ENCODE measurements at regions not wholly inside any gene's neighbourhood (a gene's known extent, or its start where the extent isn't known, plus 50 kb on each side); places are given as distances from the start of the nearest gene placed in this dataset.
A peak's percentile ranks its signal among the peaks of the same experiment; 100 is the strongest.

DNA sequence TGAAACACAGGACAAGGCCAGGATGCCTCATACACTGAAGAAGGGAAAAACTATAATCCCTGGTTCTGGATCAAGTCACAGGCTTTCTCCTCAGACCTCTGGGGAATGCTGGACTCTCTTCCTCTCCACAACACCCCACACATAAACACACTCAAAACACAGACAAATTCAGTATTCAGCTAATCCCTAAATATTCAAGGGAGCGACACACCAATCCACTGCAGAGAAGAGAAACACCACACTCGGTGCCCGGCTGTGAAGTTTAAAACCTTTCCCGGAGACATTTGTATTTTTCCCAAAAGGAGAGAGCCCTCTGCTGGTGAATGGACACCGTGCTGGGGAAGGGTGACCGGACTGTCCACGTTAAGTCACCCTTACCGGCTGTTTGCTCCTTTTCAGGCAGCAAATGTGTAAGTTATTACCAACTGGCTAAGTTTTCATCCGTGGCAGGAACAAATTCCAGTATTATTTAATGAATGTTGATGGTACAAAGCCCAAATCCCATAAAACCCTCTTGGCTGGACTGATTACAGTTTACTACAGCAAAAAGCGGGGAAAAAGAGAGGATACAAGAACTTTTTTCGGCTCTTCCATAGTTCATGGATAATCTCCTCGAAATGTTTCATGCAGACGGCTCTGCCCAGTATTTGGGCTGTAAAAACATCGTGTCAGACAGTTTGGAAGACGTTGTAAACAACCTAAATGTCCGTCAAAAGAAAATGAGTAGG is 130.9 kb upstream of the SLC30A5 start:
- TF ChIP-seq, protein P1, sequence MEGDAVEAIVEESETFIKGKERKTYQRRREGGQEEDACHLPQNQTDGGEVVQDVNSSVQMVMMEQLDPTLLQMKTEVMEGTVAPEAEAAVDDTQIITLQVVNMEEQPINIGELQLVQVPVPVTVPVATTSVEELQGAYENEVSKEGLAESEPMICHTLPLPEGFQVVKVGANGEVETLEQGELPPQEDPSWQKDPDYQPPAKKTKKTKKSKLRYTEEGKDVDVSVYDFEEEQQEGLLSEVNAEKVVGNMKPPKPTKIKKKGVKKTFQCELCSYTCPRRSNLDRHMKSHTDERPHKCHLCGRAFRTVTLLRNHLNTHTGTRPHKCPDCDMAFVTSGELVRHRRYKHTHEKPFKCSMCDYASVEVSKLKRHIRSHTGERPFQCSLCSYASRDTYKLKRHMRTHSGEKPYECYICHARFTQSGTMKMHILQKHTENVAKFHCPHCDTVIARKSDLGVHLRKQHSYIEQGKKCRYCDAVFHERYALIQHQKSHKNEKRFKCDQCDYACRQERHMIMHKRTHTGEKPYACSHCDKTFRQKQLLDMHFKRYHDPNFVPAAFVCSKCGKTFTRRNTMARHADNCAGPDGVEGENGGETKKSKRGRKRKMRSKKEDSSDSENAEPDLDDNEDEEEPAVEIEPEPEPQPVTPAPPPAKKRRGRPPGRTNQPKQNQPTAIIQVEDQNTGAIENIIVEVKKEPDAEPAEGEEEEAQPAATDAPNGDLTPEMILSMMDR (IDR thresholded peaks at IDR 0.05): peak in 1 of 3 donors; percentile 55
- TF ChIP-seq POLR2A (IDR thresholded peaks at IDR 0.05): no peak
- DNase-seq (ENCODE audit: low spot score in 2 of 2): peak; percentile 80 to 93
- intact Hi-C loops (cut with DNase I; ENCODE audit: low total_unique reads): loop anchor here (5.0 kb wide), 1 partner anchor 676 kb away; no protein-coding TSS in a partner anchor
- no peak overlapping the region for H3K4me3 ChIP-seq (ENCODE audit: low read depth, poor library complexity, severe bottlenecking)
- WGBS, 2 donors: 29 to 34% methylated on average over 16 of the region's 16 CpGs

DNA sequence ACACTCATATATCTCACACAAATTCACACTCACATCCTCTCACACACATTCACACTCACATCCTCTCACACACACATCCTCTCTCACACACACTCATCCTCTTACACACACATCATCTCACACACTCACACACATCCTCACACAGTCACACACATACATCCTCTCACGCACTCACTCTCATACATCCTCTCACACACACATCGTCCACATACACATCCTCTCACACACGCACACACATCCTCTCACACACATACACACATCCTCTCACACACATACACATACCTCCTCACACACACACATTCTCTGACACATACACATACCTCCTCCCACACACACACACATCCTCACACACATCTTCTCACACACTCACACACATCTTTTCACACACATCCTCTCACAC is 129.1 kb upstream of the SLC30A5 start:
- no peak overlapping the region for H3K4me3 ChIP-seq (ENCODE audit: low read depth, poor library complexity, severe bottlenecking)
- no peak for DNase-seq (ENCODE audit: low spot score in 2 of 2)
- TF ChIP-seq, protein P1 (IDR thresholded peaks at IDR 0.05): peak in 1 of 3 donors; percentile 47
- TF ChIP-seq POLR2A (IDR thresholded peaks at IDR 0.05): no peak
- 82 to 90% methylated on average over 3 of the region's 3 CpGs for WGBS, 2 donors
- intact Hi-C loops (cut with DNase I; ENCODE audit: low total_unique reads): loop anchor here (5.0 kb wide), 1 partner anchor 677 kb away; no protein-coding TSS in a partner anchor

DNA sequence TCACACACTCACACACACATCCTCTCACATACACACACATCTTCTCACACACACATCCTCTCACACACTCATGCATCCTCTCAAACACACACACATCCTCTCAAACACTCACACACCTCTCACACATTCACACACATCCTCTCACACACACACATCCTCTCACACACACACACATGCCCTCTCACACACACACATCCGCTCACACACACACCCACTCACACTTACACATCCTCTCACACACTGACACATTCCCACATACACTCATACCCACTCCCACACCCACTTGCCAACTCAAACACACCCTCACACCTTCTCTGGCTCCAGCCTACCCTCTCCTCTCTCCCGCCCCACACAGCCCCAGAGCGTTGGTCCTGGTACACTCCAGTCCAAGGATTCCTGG is 127.9 kb upstream of the SLC30A5 start:
- 74 to 91% methylated on average over 3 of the region's 3 CpGs for WGBS, 2 donors
- intact Hi-C loops (cut with DNase I; ENCODE audit: low total_unique reads): no loop called here
- TF ChIP-seq, protein P1 (IDR thresholded peaks at IDR 0.05): no peak
- no peak for TF ChIP-seq POLR2A (IDR thresholded peaks at IDR 0.05)

DNA sequence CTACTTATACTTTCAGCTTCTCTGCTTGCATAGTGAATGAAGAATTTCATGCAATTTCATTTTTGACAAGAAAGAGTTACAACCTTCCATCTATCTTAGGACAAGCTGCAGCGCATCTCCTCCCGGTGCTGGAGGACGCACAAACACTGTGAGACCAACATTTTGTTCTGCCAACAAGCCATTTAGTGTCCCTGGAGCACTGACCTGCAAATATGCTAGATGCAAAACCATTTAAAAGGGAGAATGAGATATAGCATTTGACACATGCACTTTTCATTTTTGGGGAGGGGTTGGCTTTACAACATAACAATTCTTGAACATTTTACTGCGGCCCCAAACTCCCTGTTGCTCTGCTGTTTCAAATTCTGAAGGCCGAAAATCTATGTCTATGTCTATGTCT is 127.2 kb upstream of the SLC30A5 start:
- intact Hi-C loops (cut with DNase I; ENCODE audit: low total_unique reads): no loop called here
- no peak for TF ChIP-seq POLR2A (IDR thresholded peaks at IDR 0.05)
- TF ChIP-seq, protein P1 (IDR thresholded peaks at IDR 0.05): no peak
- H3K4me3 ChIP-seq (ENCODE audit: low read depth, poor library complexity, severe bottlenecking): no peak overlapping the region
- DNase-seq (ENCODE audit: low spot score in 2 of 2): no peak
- 68 to 72% methylated on average over 5 of the region's 5 CpGs for WGBS, 2 donors

More for the DNA sequence above, 127.9 kb upstream of the SLC30A5 start:
- no peak for DNase-seq (ENCODE audit: low spot score in 2 of 2)
- H3K4me3 ChIP-seq (ENCODE audit: low read depth, poor library complexity, severe bottlenecking): no peak overlapping the region

DNA sequence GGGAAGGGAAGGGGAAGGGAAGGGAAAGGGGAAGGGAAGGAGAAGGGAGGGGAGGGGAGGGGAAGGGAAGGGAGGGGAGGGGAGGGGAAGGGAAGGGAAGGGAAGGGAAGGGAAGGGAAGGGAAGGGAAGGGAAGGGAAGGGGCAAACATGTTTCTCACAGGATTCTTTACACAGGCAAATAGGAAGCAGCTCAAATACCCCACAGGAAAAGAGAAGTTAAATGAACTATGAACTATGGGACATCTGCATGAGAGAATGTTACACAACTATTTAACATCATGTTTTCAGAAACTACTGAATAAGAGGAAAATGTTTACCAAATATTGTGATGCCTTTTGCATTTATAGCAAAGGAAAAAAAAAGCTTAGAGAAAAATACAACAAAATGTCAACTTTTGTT is 125.4 kb upstream of the SLC30A5 start:
- DNase-seq (ENCODE audit: low spot score in 2 of 2): no peak
- intact Hi-C loops (cut with DNase I; ENCODE audit: low total_unique reads): no loop called here
- TF ChIP-seq, protein P1 (IDR thresholded peaks at IDR 0.05): no peak
- TF ChIP-seq POLR2A (IDR thresholded peaks at IDR 0.05): no peak
- no peak overlapping the region for H3K4me3 ChIP-seq (ENCODE audit: low read depth, poor library complexity, severe bottlenecking)

DNA sequence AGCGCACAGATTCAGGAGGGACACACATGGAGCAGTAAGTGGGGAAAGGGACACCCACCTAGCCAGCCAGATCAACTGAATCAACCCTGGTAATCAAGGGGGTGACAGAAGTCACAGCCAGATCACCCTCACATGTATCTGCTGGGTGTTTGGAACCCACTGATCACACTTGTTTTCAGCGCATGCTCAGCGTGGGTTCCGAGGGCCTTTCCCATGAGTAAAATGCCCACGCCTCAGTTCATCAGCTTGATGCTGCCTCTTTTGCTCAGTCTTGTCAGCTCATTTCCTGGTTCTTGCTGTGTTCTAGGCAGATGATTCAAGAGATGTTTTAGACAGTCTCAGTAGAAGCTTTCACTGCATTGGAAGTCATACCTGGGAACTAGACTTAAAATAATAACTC is 123.2 kb upstream of the SLC30A5 start:
- no peak for DNase-seq (ENCODE audit: low spot score in 2 of 2)
- no peak overlapping the region for H3K4me3 ChIP-seq (ENCODE audit: low read depth, poor library complexity, severe bottlenecking)
- WGBS, 2 donors: 94 to 96% methylated on average over 5 of the region's 5 CpGs
- no peak for TF ChIP-seq POLR2A (IDR thresholded peaks at IDR 0.05)
- TF ChIP-seq, protein P1 (IDR thresholded peaks at IDR 0.05): no peak
- intact Hi-C loops (cut with DNase I; ENCODE audit: low total_unique reads): no loop called here

All from lower leg skin (tissue), 4 donors.